ENCODE measurements at regions not wholly inside any gene's neighbourhood (a gene's known extent, or its start where the extent isn't known, plus 50 kb on each side); places are given as distances from the start of the nearest gene placed in this dataset.
A peak's percentile ranks its signal among the peaks of the same experiment; 100 is the strongest.

DNA sequence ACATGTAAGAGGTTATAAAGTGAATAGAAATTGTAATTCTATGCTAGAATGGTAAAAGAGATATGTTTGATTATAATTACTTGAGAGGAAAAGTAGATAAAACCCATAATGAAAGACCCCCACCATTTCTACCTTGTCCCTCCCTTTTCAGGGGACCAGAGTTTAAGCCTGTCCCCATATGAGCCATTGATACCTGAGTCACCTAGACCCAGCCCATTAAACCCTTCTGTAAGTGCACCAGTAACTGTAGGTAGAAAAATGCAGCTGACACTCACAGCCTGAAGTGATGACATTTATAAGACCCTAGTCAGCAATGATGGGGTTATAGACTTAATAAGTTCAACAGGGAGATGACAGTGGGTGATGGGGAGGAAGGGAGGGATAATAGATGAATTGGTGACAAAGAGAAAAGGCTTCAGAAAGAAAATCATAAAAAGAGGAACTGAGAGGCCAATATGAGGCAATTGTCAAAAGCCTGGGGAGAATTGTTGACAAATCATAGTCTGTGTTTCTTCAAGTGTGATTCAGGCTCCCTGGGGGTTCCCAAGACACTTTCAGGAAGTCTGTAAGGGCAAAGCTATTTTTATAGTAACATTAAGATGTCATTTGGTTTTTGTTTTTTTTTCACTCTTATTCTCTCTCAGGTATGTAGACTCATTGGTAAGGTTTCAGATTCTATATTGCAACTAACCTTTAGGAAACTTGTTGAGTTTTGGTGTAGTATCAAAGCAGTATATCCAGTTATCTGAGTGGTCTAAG is 544.2 kb downstream of the SATB2 start:
- peak overlapping the region; percentile 38 for H3K4me2 ChIP-seq (ENCODE audit: low read length)
- H3K79me2 ChIP-seq (ENCODE audit: low read length), result no peaks in the 10 kb centered on the region
- no peaks in the 10 kb centered on the region for H3K36me3 ChIP-seq (replicated peaks; ENCODE audit: low read depth, low read length)
- H3K9me3 ChIP-seq (ENCODE audit: insufficient read depth, low read length), result no peaks in the 10 kb centered on the region
- H3K4me3 ChIP-seq (ENCODE audit: low read length), result no peak overlapping the region
- peaks cover 33% of the 10 kb centered on the region for H3K27me3 ChIP-seq (ENCODE audit: low read depth, low read length)
- peaks cover 3% of the 10 kb centered on the region; the same call in 1 of the 2 replicates for H4K20me1 ChIP-seq (ENCODE audit: insufficient read depth, low read length)
- no peak overlapping the region for H3K9ac ChIP-seq (ENCODE audit: low read length)
- peaks cover 15% of the 10 kb centered on the region for H3K4me1 ChIP-seq (ENCODE audit: low read length)
- H2AFZ ChIP-seq (ENCODE audit: low read depth, low read length), result no peak overlapping the region
- TF ChIP-seq EZH2phosphoT487 (IDR thresholded peaks at IDR 0.05; ENCODE audit: low read depth), result no peak
- TF ChIP-seq CTCF (IDR thresholded peaks at IDR 0.05; ENCODE audit: low read depth, low read length), result no peak
- H3K27ac ChIP-seq (ENCODE audit: low read length), result no peak overlapping the region

- Histone ChIP-seq H3K36me3 (replicated peaks; ENCODE audit: low read depth, low read length) (no peaks in the 10 kb centered on the region), H3K9ac (ENCODE audit: low read length) (no peak overlapping the region), H3K27me3 (ENCODE audit: low read depth, low read length) (peaks cover 29% of the 10 kb centered on the region), H3K4me2 (ENCODE audit: low read length) (no peak overlapping the region), H2AFZ (ENCODE audit: low read depth, low read length) (no peak overlapping the region), H3K4me1 (ENCODE audit: low read length) (peaks cover 28% of the 10 kb centered on the region), H4K20me1 (ENCODE audit: insufficient read depth, low read length) (no peaks in the 10 kb centered on the region), H3K79me2 (ENCODE audit: low read length) (no peaks in the 10 kb centered on the region), H3K27ac (ENCODE audit: low read length) (no peak overlapping the region), H3K9me3 (ENCODE audit: insufficient read depth, low read length) (no peaks in the 10 kb centered on the region), H3K4me3 (ENCODE audit: low read length) (no peak overlapping the region)
- TF ChIP-seq EZH2phosphoT487 (IDR thresholded peaks at IDR 0.05; ENCODE audit: low read depth) (no peak), CTCF (IDR thresholded peaks at IDR 0.05; ENCODE audit: low read depth, low read length) (no peak)
These were observed 548.0 kb downstream of the SATB2 start for GRCh38 chr2:198909525-198910267.

DNA sequence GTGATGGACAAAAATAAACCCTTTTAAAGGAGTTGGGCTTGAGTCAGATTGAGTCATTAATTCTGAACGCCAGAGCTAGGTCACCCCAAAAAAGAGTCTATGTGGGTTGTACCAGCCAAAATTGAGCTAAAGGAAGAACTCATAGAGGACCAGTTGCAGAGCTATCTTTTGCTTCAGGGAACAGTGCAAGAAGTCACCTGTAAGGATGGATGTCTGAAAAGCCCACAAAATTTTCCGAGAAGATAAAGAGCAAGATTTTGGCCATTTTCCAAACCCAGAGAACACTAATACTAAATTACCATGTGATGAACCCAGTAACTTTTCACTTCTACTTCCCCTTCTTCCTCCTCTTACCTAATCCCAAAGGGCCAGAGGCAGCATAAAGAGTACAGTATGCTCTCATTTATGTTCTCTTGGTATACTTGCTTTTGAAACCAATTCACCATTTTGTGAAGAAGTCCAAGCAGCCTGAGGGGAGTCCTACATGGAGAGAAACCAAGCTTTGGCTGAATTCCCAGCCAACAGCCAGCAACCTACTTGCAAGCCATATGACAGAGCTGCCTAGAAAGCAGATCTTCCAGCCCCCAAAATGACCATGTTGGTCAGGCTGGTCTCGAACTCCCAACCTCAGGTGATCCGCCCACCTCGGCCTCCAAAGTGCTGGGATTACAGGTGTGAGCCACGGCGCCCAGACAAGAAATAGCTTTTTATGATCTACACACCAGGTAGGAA is 551.7 kb downstream of the SATB2 start:
- no peak for TF ChIP-seq CTCF (IDR thresholded peaks at IDR 0.05; ENCODE audit: low read depth, low read length)
- no peak for TF ChIP-seq EZH2phosphoT487 (IDR thresholded peaks at IDR 0.05; ENCODE audit: low read depth)
- peak overlapping the region; percentile 27 for H3K4me2 ChIP-seq (ENCODE audit: low read length)
- H3K79me2 ChIP-seq (ENCODE audit: low read length), result no peaks in the 10 kb centered on the region
- H3K27me3 ChIP-seq (ENCODE audit: low read depth, low read length), result peaks cover 29% of the 10 kb centered on the region
- no peaks in the 10 kb centered on the region for H4K20me1 ChIP-seq (ENCODE audit: insufficient read depth, low read length)
- peaks cover 22% of the 10 kb centered on the region for H3K4me1 ChIP-seq (ENCODE audit: low read length)
- no peak overlapping the region for H3K27ac ChIP-seq (ENCODE audit: low read length)
- H2AFZ ChIP-seq (ENCODE audit: low read depth, low read length), result no peak overlapping the region
- H3K36me3 ChIP-seq (replicated peaks; ENCODE audit: low read depth, low read length), result no peaks in the 10 kb centered on the region
- H3K9me3 ChIP-seq (ENCODE audit: insufficient read depth, low read length), result no peaks in the 10 kb centered on the region
- H3K4me3 ChIP-seq (ENCODE audit: low read length), result no peak overlapping the region
- H3K9ac ChIP-seq (ENCODE audit: low read length), result no peak overlapping the region

- H3K9ac ChIP-seq (ENCODE audit: low read length), result no peak overlapping the region
- TF ChIP-seq CTCF (IDR thresholded peaks at IDR 0.05; ENCODE audit: low read depth, low read length), result no peak
- no peaks in the 10 kb centered on the region for H4K20me1 ChIP-seq (ENCODE audit: insufficient read depth, low read length)
- H3K9me3 ChIP-seq (ENCODE audit: insufficient read depth, low read length), result no peaks in the 10 kb centered on the region
- peaks cover 15% of the 10 kb centered on the region for H3K27me3 ChIP-seq (ENCODE audit: low read depth, low read length)
- peak overlapping the region; percentile 18; the same call in 1 of the 2 replicates for H3K4me2 ChIP-seq (ENCODE audit: low read length)
- no peak overlapping the region for H2AFZ ChIP-seq (ENCODE audit: low read depth, low read length)
- no peak overlapping the region for H3K4me3 ChIP-seq (ENCODE audit: low read length)
- H3K4me1 ChIP-seq (ENCODE audit: low read length), result peaks cover 22% of the 10 kb centered on the region
- no peak overlapping the region for H3K27ac ChIP-seq (ENCODE audit: low read length)
- H3K36me3 ChIP-seq (replicated peaks; ENCODE audit: low read depth, low read length), result no peaks in the 10 kb centered on the region
- H3K79me2 ChIP-seq (ENCODE audit: low read length), result no peaks in the 10 kb centered on the region
These were observed 555.8 kb downstream of the SATB2 start for GRCh38 chr2:198901894-198902293.

All from OCI-LY3 (cell line).